SU-DHL-6 (cell line): ENCODE measurements at regions not wholly inside any gene's neighbourhood (a gene's known extent, or its start where the extent isn't known, plus 50 kb on each side); places are given as distances from the start of the nearest gene placed in this dataset.

Source experiments
- EZH2phosphoT487 ChIP-seq: fragments of 200-600 bp; sonication (generic), shearing (Covaris generic); conservative IDR thresholded peaks from 2 replicates; pipeline ENCODE4 v1.6.1; 2018; ENCODE audit warnings: mild to moderate bottlenecking, antibody characterized with exemption, low read length, moderate library complexity, mixed read lengths
- TF ChIP-seq, protein P1 (sequence below): fragments of 200-600 bp; sonication (generic); IDR thresholded peaks from one replicate; pipeline ENCODE4 v1.5.1; 2017; ENCODE audit warnings: antibody characterized with exemption, mild to moderate bottlenecking, low read length, moderate library complexity; ENCODE audit not compliant: insufficient read depth, poor library complexity, severe bottlenecking

DNA sequence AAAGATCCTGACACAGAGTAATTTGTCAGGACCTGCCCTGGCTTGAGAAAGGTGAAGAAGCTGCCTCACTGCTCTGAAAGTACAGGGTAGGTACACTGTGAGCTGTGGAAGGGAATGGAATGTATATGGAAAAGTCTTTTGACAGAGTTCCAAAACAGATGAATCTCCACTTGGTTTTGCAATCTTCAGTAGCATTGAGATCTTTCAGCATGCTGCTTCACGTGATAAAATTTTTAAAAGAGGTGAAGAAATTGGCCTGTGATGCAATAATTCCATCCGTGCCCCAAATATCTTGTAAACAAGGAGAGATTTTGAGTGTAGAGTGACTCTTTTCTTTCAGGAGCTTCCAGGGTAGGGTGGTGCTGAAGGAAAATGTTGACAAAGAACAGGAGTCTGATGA is 123.1 kb downstream of the OSR1 start:
- TF ChIP-seq, protein P1, sequence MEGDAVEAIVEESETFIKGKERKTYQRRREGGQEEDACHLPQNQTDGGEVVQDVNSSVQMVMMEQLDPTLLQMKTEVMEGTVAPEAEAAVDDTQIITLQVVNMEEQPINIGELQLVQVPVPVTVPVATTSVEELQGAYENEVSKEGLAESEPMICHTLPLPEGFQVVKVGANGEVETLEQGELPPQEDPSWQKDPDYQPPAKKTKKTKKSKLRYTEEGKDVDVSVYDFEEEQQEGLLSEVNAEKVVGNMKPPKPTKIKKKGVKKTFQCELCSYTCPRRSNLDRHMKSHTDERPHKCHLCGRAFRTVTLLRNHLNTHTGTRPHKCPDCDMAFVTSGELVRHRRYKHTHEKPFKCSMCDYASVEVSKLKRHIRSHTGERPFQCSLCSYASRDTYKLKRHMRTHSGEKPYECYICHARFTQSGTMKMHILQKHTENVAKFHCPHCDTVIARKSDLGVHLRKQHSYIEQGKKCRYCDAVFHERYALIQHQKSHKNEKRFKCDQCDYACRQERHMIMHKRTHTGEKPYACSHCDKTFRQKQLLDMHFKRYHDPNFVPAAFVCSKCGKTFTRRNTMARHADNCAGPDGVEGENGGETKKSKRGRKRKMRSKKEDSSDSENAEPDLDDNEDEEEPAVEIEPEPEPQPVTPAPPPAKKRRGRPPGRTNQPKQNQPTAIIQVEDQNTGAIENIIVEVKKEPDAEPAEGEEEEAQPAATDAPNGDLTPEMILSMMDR: no peak
- TF ChIP-seq EZH2phosphoT487: no peak
